ENCODE measurements at regions not wholly inside any gene's neighbourhood (a gene's known extent, or its start where the extent isn't known, plus 50 kb on each side); places are given as distances from the start of the nearest gene placed in this dataset.
A peak's percentile ranks its signal among the peaks of the same experiment; 100 is the strongest.

DNA sequence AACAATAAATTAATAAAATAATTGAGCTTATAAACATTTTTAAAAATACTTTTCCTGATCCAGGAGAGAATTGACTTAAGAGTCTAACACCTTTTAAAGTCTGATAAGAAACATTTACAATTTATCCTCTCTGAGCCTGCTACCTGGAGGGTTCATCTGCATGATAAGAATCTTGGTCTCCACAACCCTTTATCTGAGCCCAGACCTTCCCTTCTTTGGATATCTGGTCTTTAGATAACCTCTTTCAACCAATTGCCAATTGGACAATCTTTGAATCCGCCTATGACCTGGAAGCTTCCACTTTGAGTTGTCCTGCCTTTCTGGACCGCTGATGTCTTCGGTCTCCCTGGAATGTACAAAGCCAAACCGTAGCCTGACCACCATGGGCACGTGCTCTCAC is 1393.3 kb upstream of the TMEM132C start:
- Histone ChIP-seq H3K9ac (no peak overlapping the region), H3K36me3 (no peaks in the 10 kb centered on the region), H3K27me3 (no peaks in the 10 kb centered on the region), H3K4me2 (no peak overlapping the region), H2AFZ (replicated peaks) (no peak overlapping the region), H3K9me3 (ENCODE audit: low read depth) (no peaks in the 10 kb centered on the region), H3F3A (ENCODE audit: low read depth) (no peaks in the 10 kb centered on the region), H3K27ac (no peak overlapping the region), H3K4me1 (no peaks in the 10 kb centered on the region), H3K4me3 (no peak overlapping the region), H4K20me1 (ENCODE audit: low read depth) (no peaks in the 10 kb centered on the region), H3K79me2 (ENCODE audit: low read depth) (no peaks in the 10 kb centered on the region)
- Mint-ChIP-seq H3K9me3 (no peaks in the 10 kb centered on the region), H3K36me3 (no peaks in the 10 kb centered on the region), H3K27ac (no peak overlapping the region), H3K4me3 (no peak overlapping the region), H3K4me1 (no peaks in the 10 kb centered on the region), H3K27me3 (ENCODE audit: insufficient read depth, low read depth) (peaks cover 9% of the 10 kb centered on the region)
- TF ChIP-seq EZH2 (IDR thresholded peaks at IDR 0.05) (no peak), EZH2phosphoT487 (IDR thresholded peaks at IDR 0.05) (no peak)
- TF ChIP-seq, protein P1, sequence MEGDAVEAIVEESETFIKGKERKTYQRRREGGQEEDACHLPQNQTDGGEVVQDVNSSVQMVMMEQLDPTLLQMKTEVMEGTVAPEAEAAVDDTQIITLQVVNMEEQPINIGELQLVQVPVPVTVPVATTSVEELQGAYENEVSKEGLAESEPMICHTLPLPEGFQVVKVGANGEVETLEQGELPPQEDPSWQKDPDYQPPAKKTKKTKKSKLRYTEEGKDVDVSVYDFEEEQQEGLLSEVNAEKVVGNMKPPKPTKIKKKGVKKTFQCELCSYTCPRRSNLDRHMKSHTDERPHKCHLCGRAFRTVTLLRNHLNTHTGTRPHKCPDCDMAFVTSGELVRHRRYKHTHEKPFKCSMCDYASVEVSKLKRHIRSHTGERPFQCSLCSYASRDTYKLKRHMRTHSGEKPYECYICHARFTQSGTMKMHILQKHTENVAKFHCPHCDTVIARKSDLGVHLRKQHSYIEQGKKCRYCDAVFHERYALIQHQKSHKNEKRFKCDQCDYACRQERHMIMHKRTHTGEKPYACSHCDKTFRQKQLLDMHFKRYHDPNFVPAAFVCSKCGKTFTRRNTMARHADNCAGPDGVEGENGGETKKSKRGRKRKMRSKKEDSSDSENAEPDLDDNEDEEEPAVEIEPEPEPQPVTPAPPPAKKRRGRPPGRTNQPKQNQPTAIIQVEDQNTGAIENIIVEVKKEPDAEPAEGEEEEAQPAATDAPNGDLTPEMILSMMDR (IDR thresholded peaks at IDR 0.05) = no peak
- DNase-seq (ENCODE audit: low spot score) = no peak

DNA sequence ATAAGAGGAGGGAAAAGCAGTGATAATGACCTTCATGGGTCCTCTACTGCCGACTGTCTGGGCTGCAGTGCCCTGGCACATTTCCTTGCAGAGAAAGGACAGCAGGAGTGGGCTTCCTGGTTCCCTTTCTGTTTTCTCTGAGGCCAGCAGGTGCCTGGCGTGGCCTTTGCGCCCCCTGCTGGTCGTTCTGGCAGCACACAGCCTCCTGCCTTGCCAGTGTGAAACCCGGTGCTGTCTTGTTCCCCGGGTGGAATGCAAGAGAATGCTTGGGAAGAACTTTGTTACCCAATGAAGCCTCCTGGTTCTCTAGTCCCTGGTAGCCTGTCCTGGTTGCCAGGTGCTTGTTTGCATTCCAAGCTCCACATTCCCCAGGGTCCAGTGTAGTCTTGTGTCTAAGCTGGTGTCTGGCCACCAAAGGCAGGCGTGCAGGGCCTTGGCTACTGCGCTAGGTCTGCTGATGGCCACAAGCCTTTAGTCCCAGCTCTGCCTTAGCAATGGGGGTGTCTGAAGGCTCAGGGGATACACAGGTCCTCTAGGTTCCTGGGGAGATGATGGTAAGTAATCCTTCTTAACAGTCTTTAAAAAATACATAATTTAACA is 1392.4 kb upstream of the TMEM132C start:
- H3K27me3 Mint-ChIP-seq (ENCODE audit: insufficient read depth, low read depth) = peaks cover 9% of the 10 kb centered on the region
- no peaks in the 10 kb centered on the region for H3K9me3 Mint-ChIP-seq
- Histone ChIP-seq H3K27me3 (no peaks in the 10 kb centered on the region), H2AFZ (replicated peaks) (no peak overlapping the region), H3K27ac (no peak overlapping the region), H3K79me2 (ENCODE audit: low read depth) (no peaks in the 10 kb centered on the region), H3K9ac (no peak overlapping the region), H3F3A (ENCODE audit: low read depth) (no peaks in the 10 kb centered on the region), H3K4me1 (no peaks in the 10 kb centered on the region), H3K4me3 (no peak overlapping the region), H3K4me2 (no peak overlapping the region), H3K9me3 (ENCODE audit: low read depth) (no peaks in the 10 kb centered on the region), H3K36me3 (no peaks in the 10 kb centered on the region), H4K20me1 (ENCODE audit: low read depth) (no peaks in the 10 kb centered on the region)
- no peaks in the 10 kb centered on the region for H3K36me3 Mint-ChIP-seq
- DNase-seq (ENCODE audit: low spot score) = peak; percentile 83
- H3K4me3 Mint-ChIP-seq = no peak overlapping the region
- no peak overlapping the region for H3K27ac Mint-ChIP-seq
- H3K4me1 Mint-ChIP-seq = no peaks in the 10 kb centered on the region
- TF ChIP-seq, protein P1 (IDR thresholded peaks at IDR 0.05) = peak; percentile 91
- no peak for TF ChIP-seq EZH2 (IDR thresholded peaks at IDR 0.05)

DNA sequence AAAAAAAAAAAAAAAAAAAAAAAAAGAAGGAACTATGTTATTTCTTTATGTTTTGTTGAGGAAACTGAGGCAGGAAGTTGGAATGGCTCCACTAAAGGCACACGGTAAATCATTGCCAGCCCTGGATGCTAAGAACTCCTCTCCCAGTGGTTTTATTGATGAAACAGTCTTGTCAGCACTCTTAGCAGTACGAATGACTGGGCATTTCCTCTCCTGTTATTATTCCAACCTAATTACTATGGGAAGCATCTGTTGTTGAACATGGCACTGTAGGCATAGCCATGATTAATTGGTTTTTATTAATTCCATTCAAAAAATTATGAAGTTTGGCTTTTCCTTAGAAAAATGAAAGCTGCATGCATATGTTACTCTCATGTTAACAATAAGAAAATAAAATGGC is 1387.1 kb upstream of the TMEM132C start:
- no peaks in the 10 kb centered on the region for H3K9me3 ChIP-seq (ENCODE audit: low read depth)
- DNase-seq (ENCODE audit: low spot score) = no peak
- H3K79me2 ChIP-seq (ENCODE audit: low read depth) = no peaks in the 10 kb centered on the region
- Mint-ChIP-seq H3K27me3 (ENCODE audit: insufficient read depth, low read depth) (peaks cover 8% of the 10 kb centered on the region), H3K9me3 (no peaks in the 10 kb centered on the region), H3K36me3 (no peaks in the 10 kb centered on the region), H3K4me3 (no peak overlapping the region), H3K27ac (no peak overlapping the region), H3K4me1 (no peaks in the 10 kb centered on the region)
- H3F3A ChIP-seq (ENCODE audit: low read depth) = no peaks in the 10 kb centered on the region
- no peaks in the 10 kb centered on the region for H3K4me1 ChIP-seq
- no peaks in the 10 kb centered on the region for H3K27me3 ChIP-seq
- H3K27ac ChIP-seq = no peak overlapping the region
- TF ChIP-seq EZH2phosphoT487 (IDR thresholded peaks at IDR 0.05) (no peak), EZH2 (IDR thresholded peaks at IDR 0.05) (no peak)
- TF ChIP-seq, protein P1 (IDR thresholded peaks at IDR 0.05) = no peak
- no peaks in the 10 kb centered on the region for H3K36me3 ChIP-seq
- H3K9ac ChIP-seq = no peak overlapping the region
- no peak overlapping the region for H2AFZ ChIP-seq (replicated peaks)
- no peak overlapping the region for H3K4me3 ChIP-seq
- no peak overlapping the region for H3K4me2 ChIP-seq
- no peaks in the 10 kb centered on the region for H4K20me1 ChIP-seq (ENCODE audit: low read depth)
